Activated naive CD4-positive, alpha-beta T cell (primary cell): ENCODE measurements at regions not wholly inside any gene's neighbourhood (a gene's known extent, or its start where the extent isn't known, plus 50 kb on each side); places are given as distances from the start of the nearest gene placed in this dataset.

Experiments used
- DNase-seq, 4 experiments: peaks; one replicate each; lab custom pipeline; 2025; lab: John Stamatoyannopoulos, UW

DNA sequence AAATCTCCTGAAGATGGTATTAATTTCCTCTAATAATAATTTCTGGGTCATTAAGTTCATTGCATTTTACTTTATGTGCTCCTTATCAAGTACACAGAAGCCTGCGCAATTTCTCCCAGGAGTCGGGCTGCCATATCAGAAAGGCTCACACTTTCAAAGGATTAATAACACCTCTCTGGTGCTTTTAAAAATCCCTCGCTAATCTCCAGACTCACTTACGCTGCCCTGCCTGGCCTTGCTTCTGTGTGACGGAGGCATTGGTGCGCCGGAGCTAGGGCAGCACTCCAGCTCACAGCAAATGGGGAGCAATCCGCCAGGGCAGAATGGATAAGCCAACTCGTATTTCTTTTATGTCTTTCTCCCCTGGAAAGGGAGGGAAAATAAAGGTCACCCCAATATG is 300.8 kb downstream of the EFNB2 start:
- DNase-seq = no peak

GRCh38 chr13:106233134-106233735 is 302.2 kb downstream of the EFNB2 start:
- DNase-seq = no peak

GRCh38 chr13:106232681-106233080 is 302.8 kb downstream of the EFNB2 start:
- DNase-seq = no peak

DNA sequence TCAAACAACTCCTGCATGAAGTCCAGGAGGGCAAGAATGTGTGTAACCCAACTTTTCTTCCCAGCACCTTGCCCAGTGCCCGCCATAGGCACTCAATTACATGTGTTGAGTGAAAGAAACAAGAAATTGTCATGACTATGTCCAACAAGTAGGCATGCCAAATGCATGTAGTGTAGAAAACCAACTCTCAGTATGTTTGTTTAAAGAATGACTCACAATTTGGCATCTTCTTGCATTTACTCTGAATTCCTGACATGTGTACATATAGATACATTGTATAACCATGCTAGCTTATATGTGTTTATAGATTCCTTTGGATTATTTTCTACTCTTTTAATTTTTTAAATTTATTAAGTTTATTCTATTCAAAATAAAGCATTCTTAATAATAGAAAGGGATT is 305.0 kb downstream of the EFNB2 start:
- DNase-seq = no peak

DNA sequence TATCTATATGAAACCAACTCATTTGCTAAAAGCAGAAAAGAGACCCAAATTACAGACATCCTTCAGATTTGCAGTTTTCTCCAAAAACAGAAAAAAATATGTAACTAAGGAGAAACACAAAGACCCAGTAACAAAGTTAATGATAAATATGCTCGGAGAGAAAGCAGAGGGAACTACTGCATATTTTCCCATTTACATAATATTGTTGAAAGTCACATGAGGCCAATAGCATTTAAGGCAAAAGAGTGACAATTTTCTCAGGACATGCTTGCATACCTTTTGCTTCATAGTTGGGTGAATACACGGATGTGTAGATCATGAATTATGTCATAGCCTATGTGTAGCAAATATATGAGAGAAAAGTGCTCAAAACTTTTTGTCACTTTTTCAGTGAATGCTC is 310.3 kb downstream of the EFNB2 start:
- DNase-seq = no peak

DNA sequence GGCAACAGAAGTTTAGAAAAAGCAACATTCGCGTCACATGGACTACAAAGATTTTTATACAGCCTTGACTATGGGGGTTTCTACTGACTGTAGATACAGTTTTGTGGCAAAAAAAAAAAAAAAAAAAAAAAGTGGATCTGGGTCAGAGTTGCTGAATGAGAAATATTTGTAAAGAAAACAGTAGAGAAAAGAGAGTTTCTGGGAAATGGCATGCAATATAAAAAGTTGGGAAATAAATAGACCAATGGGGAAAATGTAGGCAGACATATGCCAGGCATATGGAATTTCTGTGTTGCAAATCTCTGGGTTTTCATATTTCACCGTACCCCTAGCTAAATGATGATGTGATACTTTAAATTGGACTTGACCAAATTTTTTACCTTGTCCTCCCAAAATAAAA is 315.3 kb downstream of the EFNB2 start:
- DNase-seq = no peak

DNA sequence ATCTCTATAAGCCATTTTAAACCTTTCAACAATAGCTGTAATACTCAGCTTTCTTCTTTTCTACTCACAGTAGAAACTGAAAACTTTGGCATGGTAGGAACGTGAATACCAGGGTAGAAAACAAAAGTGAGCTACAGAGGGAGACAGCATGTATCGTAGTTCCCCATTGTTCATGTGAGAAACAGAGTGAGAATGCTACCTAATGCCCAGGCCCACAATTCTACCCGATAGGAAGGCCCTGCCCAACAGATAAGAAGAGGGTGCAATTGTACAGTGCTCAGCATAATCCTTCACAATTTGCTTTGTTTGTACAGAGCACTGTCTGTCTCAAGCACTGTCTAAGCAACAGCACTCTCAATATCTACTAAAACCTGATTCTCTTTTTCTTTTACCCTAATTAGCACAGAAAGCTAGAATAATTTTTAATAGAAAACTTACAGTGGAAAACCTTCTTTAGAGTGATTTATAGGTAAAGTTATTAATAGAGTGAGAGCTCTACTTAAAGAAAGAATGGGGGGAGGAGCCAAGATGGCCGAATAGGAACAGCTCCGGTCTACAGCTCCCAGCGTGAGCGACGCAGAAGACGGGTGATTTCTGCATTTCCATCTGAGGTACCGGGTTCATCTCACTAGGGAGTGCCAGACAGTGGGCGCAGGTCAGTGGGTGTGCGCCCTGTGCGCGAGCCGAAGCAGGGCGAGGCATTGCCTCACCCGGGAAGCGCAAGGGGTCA is 322.3 kb downstream of the EFNB2 start:
- DNase-seq = no peak

DNA sequence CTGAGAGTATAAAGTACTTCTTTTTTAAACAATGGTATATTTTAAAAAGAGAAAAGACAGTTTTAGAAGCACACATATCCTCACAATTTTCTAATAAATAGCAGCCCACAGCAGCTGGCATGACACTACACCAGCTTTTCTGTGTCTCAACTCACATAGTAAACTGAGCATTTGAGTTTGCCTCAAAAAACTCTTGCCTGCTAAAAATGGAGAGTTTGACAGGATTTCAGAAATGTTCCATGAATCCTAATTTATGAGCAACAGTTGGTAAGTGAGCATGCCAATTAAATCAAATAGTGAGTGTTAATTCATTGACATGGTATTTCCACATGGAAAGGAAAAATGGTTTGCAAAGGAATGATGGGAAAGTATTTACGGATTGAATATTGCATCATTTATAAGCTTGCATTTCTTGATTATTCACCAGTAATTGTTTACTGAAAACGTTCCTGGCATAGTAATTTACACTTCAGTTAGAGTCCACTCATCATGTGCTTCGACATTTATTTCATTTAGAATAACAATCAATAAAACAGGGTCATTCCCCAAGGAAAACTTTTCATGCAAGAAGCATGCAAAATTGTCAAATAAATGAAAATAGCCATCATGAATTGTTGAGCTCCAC is 323.0 kb downstream of the EFNB2 start:
- DNase-seq = no peak

- no peak for DNase-seq
Observed at GRCh38 chr13:106210324-106210723, 325.1 kb downstream of the EFNB2 start.

DNA sequence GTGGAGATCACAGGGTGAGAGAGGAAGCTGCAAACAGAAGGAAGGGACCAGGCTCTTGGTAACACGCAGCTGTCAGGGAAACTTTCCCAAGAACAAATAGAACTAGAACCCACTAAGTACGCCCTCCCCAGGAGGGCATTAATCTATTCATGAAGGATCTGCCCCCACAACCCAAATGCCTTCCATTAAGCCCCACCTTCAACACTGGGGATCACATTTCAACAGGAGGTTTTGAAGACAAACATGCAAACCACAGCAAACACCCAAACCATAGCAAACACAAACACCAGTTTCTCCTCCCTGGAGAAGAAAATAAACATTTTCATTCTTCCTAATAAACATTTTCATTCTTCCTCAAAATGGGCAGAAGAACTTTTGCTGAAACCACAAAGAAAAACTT is 329.6 kb downstream of the EFNB2 start:
- no peak for DNase-seq

DNA sequence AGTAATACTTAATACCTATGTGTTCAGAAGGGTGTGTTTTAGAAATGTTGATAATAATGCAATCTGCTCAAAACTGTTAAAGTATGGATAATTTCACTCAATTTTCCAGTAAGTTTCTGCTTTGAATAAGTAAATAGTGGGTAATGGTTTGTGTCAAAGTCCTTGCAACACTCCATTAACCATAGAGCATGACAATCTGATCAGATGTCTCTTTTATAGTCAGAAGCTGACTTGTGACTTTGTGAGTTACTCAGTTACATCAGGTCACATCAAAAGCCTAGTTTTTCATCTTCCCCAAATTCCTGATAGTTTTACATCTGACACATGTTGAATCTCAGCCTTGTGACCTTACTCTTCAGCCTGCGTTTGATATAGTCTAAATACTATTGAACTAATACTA is 338.0 kb downstream of the EFNB2 start:
- DNase-seq = no peak

DNA sequence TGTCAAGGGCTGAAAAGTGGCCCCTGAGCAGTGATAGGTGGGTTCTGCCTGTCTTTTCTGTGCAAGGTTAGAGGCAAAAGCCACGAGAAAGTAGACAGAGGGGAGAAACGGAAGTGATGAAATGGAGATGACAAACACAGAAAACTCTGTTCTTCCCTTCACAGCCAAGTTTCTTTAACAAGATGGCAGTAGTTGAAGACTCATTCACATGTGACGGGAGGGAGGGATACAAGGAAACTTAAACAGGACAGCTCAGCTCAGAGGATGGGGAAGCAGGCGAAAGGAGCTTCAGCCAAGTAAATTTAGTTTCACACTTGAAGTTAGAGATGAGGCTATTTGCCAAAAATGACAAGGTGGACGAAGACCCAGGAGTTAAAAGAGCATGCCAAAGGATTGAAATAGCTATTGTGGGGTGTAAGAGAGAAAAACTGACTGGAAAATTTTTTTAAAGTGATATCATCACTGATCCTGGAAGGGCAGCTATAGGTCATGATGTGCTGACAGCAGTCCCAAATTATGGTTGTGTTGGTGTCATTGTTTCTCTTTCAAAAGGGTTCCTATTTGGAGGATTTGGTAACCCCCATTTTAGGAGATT is 347.9 kb downstream of the EFNB2 start:
- DNase-seq = no peak

GRCh38 chr13:106187101-106187500 is 348.4 kb downstream of the EFNB2 start:
- no peak for DNase-seq

- no peak for DNase-seq
Observed at GRCh38 chr13:106186366-106187030, 349.0 kb downstream of the EFNB2 start.

DNA sequence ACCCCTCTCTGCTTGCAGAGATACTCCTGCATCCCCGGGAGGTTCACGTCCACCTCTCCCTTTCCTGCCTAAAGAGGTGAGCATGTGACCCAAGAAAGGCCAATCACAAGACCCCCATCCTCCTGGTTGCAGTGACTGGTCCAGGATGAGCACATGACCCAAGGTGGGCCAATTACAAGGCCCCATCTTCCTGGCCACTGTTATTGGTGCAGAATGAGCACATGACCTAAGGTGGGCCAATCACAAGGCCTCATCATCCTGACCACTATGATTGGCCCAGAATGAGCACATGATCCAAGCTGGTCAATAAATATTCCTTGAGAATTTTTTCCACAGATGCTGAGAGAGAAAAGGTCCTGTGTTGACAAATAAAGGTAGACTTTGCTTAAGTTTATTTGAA is 350.7 kb downstream of the EFNB2 start:
- DNase-seq = no peak

DNA sequence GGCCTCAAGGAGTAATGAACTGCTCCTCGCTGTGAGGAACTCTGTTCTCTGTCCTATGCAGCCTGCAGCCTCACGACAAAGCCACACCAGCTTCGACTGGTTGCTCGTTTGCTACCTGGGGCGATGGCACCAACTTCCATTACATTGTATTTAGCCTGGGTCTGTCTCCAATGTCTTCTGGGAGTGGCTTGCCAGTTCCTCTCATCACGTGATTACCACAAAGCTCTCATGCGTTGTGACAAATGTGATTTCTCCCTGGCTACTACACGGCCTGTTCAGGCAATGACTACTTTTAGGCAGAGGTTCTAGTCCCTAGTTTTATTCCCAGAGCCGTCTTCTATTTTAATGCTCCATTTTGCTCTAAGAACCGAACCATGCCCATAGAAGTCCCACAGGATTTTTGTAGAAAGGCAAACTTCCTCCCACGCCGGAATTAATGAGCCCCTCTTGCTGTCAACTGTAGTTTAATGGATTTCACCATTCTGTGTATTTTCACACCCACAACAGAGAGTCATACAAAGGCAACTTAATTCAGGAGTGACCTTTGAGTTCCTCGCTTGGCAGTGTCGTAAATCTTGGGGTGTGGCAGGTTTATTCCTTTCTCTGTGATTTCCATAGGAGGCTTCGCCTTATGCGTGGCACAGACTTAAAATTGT is 351.9 kb downstream of the EFNB2 start:
- DNase-seq = no peak

DNA sequence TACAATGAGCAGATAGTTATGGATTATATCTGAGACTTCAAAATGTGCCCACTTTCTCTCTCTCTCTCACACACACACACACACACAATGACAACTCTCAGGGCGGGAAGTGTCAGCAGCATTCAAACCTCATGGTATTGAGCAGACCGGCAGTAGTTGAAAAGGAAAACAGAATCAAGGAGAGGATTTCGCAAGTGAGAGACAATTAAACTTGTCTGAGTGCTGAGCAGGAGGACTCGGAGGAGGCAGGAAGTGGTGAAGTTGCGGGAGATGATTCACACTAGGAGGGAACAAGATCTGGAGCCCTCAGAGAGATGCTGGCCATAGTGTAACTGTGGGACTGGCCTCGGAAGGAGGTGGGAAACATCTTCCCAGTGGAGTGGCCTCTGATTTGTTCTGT is 353.1 kb downstream of the EFNB2 start:
- DNase-seq = no peak

DNA sequence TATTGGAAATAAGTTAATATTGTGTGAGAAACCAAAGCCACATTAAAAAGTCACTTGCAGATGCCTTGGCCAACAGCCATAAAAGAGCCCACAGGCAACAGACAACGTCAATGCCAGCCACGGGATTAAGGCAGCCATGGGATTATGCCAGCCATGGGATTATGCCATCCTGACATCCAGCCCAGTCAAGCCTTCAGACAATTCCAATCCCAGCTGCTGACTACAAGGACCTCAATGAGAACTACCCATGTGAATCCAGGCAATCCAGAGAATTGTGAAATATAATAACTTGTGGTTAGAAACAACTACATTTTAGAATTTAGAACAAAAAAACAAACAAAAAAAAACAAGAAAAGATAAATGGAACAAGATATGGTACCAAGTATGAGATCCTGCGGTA is 356.6 kb downstream of the EFNB2 start:
- DNase-seq = no peak

DNA sequence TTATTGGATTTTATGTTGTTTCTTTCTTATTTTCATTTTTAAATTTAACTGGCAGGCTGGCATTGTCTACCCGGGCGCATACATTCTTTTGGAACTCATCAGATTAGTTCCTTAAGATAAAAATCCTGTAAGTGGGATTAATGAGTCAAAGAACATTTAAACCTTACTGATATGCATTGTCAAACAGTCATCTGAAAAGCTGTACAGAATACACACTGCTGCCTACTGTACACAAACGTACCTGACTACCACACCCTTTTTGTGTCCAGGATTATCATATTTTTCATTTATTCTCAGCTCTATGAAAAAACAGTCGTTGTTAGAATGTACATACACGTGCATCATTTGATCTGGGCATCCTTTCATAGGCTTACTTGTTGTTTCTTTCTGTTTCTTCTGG is 358.3 kb downstream of the EFNB2 start:
- no peak for DNase-seq

GRCh38 chr13:106176117-106176516 is 359.3 kb downstream of the EFNB2 start:
- no peak for DNase-seq

DNA sequence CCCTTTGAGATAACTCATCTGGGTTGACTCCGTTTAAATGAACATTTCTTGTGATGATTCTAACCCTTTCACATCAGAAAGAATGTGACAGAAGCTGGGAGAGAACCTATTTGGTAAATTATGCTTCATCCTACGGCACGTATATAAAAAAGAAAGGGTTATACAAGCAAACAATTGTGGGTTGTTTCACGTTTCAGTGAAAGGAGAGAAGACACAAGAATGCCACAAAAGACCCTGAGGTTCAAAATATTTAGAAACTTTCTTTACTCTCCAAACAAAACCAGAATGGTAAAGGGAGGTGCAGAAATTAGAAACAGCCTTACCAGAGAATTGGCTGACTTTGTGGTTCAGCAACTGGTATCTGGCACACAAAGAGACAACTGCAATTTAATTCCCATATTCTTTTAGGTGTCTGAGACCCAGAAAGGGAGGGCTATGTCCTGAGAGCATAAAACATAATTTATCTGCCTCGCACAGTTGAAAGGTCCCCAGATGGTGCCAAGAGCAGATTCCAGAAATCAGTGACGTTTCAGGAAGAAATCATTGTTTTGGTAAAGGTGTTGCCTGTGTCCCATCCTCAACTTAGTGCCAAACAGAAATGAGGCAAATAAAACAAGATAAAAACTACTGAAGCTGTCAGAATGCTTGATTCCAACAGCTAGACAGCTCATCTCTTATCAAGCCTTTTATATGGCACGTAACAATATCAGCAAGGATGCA is 361.4 kb downstream of the EFNB2 start:
- DNase-seq = no peak
